ENCODE measurements at regions not wholly inside any gene's neighbourhood (a gene's known extent, or its start where the extent isn't known, plus 50 kb on each side); places are given as distances from the start of the nearest gene placed in this dataset.

- no TSS peak for BruUV-seq (replicated peaks)
- no peaks in the 10 kb centered on the region for H3K27me3 Mint-ChIP-seq (ENCODE audit: insufficient read depth, unreplicated experiment)
- peaks cover 7% of the 10 kb centered on the region for H3K9me3 Mint-ChIP-seq (ENCODE audit: unreplicated experiment)
- no peaks in the 10 kb centered on the region for H3K4me1 Mint-ChIP-seq (ENCODE audit: insufficient read depth, unreplicated experiment)
- intact Hi-C loops (cut with micrococcal nuclease): no loop called here
- DNase-seq (ENCODE audit: unreplicated experiment): no peak
- H3K4me3 Mint-ChIP-seq (ENCODE audit: unreplicated experiment): no peak overlapping the region
- POLR2A ChIA-PET: no interaction called here
- CTCF ChIA-PET: no interaction called here
- no peak for TF ChIP-seq CTCF (IDR thresholded peaks at IDR 0.05; ENCODE audit: unreplicated experiment)
- H3K27ac Mint-ChIP-seq (ENCODE audit: low read depth, unreplicated experiment): no peak overlapping the region
- H3K36me3 Mint-ChIP-seq (ENCODE audit: insufficient read depth, unreplicated experiment): peaks cover 6% of the 10 kb centered on the region
Measured at GRCh38 chr5:33037076-33037475, 326.0 kb downstream of the NPR3 start.

GRCh38 chr5:33041586-33041985 is 330.5 kb downstream of the NPR3 start:
- Mint-ChIP-seq H3K27ac (ENCODE audit: low read depth, unreplicated experiment) (no peak overlapping the region), H3K4me3 (ENCODE audit: unreplicated experiment) (no peak overlapping the region), H3K27me3 (ENCODE audit: insufficient read depth, unreplicated experiment) (no peaks in the 10 kb centered on the region), H3K36me3 (ENCODE audit: insufficient read depth, unreplicated experiment) (peaks cover 6% of the 10 kb centered on the region), H3K9me3 (ENCODE audit: unreplicated experiment) (peaks cover 14% of the 10 kb centered on the region), H3K4me1 (ENCODE audit: insufficient read depth, unreplicated experiment) (peaks cover 12% of the 10 kb centered on the region)
- BruUV-seq (replicated peaks): no TSS peak
- ChIA-PET POLR2A (no interaction called here), CTCF (no interaction called here)
- DNase-seq (ENCODE audit: unreplicated experiment): no peak
- intact Hi-C loops (cut with micrococcal nuclease): loop anchor here (10.0 kb wide), 1 partner anchor 103 kb away; no protein-coding TSS in a partner anchor
- no peak for TF ChIP-seq CTCF (IDR thresholded peaks at IDR 0.05; ENCODE audit: unreplicated experiment)

DNA sequence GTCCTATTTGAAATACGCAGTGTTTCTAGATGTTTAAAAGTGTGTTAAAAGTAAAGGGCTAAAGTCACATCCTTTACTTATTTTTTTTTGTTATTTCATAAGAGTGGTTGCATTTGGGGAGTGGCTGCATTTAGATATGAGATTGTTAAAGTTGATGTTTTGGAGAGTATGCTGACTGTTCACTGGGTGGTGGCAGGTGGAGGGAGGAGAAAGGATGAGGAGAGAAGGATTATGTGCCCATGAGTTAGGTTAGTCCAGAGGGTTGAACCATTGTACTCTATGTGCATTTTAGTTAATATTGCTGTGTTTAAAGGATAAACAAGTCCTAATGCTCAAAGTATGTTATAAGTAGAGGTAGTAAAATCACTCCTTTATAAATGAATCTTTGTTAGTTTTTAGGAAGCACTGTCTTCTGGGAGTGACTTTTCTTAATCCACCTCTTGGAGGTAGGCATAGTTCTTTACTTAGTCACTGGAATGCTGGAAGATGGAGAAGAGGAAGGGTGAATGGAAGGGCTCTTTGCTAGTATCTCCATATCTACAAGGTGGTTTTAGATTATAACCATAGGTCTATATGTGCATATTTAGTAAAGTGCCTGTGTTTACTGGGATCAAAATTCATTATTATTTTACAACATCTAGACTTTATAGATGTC is 332.3 kb downstream of the NPR3 start:
- H3K36me3 Mint-ChIP-seq (ENCODE audit: insufficient read depth, unreplicated experiment): no peaks in the 10 kb centered on the region
- H3K27me3 Mint-ChIP-seq (ENCODE audit: insufficient read depth, unreplicated experiment): no peaks in the 10 kb centered on the region
- no TSS peak for BruUV-seq (replicated peaks)
- H3K4me1 Mint-ChIP-seq (ENCODE audit: insufficient read depth, unreplicated experiment): peaks cover 18% of the 10 kb centered on the region
- ChIA-PET CTCF (no interaction called here), POLR2A (no interaction called here)
- peaks cover 14% of the 10 kb centered on the region for H3K9me3 Mint-ChIP-seq (ENCODE audit: unreplicated experiment)
- no peak overlapping the region for H3K4me3 Mint-ChIP-seq (ENCODE audit: unreplicated experiment)
- intact Hi-C loops (cut with micrococcal nuclease): loop anchor here (10.0 kb wide), 1 partner anchor 101 kb away; no protein-coding TSS in a partner anchor
- no peak for TF ChIP-seq CTCF (IDR thresholded peaks at IDR 0.05; ENCODE audit: unreplicated experiment)
- peak overlapping the region; percentile 36 for H3K27ac Mint-ChIP-seq (ENCODE audit: low read depth, unreplicated experiment)
- DNase-seq (ENCODE audit: unreplicated experiment): no peak

DNA sequence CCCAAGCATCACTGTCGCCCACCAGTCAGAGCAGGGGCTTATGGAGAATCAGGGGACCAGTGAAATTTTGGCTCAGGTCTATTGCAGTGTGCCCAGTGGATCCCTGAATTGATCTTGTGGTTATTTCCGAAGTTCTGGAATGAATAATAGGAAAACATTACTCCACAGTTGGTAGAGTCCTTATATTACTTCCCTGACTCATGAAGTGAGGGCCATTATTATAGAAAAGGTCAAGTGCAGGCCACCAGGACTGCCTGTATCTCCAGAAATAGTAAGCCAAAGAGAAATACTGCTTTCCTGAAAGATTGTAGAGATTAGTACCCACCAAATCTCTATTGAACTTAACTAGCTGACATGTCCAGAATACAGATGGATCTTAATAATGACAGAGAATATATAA is 335.0 kb downstream of the NPR3 start:
- Mint-ChIP-seq H3K9me3 (ENCODE audit: unreplicated experiment) (peaks cover 11% of the 10 kb centered on the region), H3K36me3 (ENCODE audit: insufficient read depth, unreplicated experiment) (no peaks in the 10 kb centered on the region), H3K27ac (ENCODE audit: low read depth, unreplicated experiment) (no peak overlapping the region), H3K4me3 (ENCODE audit: unreplicated experiment) (no peak overlapping the region), H3K27me3 (ENCODE audit: insufficient read depth, unreplicated experiment) (no peaks in the 10 kb centered on the region), H3K4me1 (ENCODE audit: insufficient read depth, unreplicated experiment) (peaks cover 34% of the 10 kb centered on the region)
- no peak for DNase-seq (ENCODE audit: unreplicated experiment)
- intact Hi-C loops (cut with micrococcal nuclease): loop anchor here (10.0 kb wide), 1 partner anchor 99 kb away; no protein-coding TSS in a partner anchor
- ChIA-PET CTCF (no interaction called here), POLR2A (no interaction called here)
- TF ChIP-seq CTCF (IDR thresholded peaks at IDR 0.05; ENCODE audit: unreplicated experiment): no peak
- BruUV-seq (replicated peaks): no TSS peak
